NCI-H82 treated with DMSO at 0.1 percent for 48 hours (cell line): ENCODE measurements at regions not wholly inside any gene's neighbourhood (a gene's known extent, or its start where the extent isn't known, plus 50 kb on each side); places are given as distances from the start of the nearest gene placed in this dataset.

ENCODE experiments used
- DNase-seq: peaks from one replicate; lab custom pipeline; 2025; ENCODE audit not compliant: unreplicated experiment; lab: John Stamatoyannopoulos, UW

- DNase-seq: no peak
These were observed 125.5 kb upstream of the KLF3 start for GRCh38 chr4:38538517-38538916.

GRCh38 chr4:38539501-38539900 is 124.5 kb upstream of the KLF3 start:
- DNase-seq: no peak

- DNase-seq: no peak
These were observed 116.9 kb upstream of the KLF3 start for GRCh38 chr4:38547052-38547451.

- DNase-seq: no peak
These were observed 115.7 kb upstream of the KLF3 start for GRCh38 chr4:38548256-38548655.

DNA sequence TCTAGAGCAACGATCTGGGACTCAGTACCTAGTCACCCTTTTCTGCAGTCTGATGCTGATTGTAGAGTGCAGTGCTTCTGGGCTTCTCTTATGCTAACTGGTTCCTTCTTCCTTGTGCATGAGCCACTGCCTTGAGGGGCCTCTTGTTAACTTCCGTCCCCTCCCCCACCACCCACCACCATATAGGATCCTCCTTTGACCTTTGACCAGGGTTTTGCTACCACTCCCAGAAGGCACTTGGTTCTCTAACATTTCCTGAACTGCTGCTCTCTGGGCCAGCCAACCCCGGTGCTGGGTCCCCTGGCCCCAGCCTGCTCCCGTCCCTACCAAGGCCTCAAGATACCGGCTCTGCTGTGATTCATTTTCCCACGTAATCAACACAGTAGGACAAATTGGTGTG is 104.6 kb upstream of the KLF3 start:
- no peak for DNase-seq

DNA sequence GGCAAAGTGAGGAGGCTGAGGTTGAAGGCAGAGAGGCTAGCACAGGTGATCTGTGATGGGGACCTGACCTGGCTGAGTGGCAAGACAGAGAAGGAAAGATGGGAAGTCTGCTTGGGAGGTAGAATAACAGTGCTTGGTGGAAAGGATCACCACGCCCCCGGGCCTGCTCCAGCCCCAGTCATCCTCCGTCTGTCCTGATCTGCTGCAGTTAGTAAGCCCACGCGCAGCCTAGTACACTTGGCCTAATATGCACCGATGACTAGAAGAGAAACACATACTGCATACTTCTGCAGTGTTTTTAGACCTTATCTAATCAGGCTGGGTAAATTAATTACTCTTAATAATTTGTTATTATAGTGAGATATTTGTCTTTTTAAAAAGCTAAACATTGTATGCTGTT is 103.7 kb upstream of the KLF3 start:
- DNase-seq: no peak

- no peak for DNase-seq
These were observed 103.0 kb upstream of the KLF3 start for GRCh38 chr4:38560768-38561558.

GRCh38 chr4:38562751-38563198 is 101.2 kb upstream of the KLF3 start:
- no peak for DNase-seq

DNA sequence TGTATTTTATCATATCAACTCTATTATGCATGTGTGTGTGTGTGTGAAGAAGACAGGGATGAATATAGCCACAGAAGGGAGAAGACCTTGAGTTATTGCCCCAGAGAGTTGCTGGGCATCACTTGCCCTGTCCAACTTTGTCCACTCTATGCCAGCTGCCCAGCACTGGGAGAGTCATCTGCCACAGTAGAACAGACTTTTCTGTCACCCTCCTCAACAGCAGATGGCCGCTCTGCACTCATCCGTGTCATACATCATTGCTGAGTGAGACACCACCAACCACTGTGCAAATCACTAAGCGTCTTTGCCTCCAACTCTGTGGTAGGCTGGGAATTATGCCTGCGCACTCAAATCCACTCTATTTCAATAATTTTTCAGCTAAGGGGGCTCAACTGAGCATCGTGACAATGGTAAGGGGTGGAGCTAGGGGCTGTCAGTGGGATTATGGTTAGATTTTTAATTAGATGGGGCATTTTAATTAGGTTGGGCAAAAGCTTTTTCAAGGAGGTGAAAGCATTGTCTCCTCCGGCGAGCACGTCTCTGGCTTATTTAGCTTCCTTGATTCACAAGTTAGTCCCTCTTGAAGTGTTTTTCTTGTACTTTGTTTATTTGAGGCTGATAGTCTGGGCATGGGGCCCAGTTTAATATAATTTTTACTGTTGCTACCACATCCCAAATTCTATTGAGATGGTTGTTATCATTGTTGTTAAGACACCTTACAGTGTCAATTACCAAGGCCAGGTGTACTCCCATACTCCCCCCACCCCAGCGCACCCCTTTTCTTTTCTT is 100.1 kb upstream of the KLF3 start:
- DNase-seq: no peak

DNA sequence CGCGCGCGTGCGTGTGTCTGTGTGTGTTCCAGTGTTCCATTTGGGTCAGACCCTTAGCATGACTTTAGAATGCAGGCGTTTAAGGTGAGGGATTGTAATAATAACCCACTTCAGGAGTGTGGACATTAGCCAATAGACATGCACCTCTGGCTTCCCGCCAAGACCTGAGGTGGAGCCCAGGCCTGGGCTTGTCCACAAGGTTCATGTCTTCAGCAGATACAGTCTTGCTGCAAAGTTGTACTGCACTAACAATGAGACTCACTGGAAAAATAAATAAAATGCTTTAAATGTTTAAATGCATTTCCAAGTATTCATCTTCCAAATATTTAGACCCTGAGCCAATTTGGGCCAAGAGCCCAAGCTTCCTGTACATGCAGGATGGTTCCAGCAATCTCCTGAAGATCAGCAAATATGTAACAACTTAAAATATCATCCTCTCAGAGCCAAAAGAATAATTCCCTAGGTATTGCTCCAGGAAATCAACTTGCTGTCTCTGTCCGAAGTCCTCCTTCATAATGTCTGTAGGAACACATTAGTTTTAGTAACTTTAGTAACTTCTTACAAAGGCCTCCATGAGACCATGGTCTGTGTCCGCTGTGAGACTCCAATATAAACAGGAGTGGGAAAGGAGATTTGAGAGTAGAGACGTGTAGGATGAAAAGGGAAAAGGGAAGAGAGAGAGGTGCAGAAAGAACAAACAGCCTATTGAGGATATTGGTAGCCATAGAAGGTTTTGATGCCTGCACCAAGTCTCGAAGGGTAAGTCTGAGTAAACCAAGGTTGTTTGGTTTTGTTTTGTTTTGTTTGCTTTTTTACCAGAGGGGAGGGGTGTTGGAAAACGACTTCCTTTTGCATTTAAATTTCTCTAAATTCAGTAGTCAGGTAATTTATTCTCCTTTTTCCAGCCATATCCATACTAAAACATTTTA is 98.5 kb upstream of the KLF3 start:
- no peak for DNase-seq

GRCh38 chr4:38566806-38567398 is 97.1 kb upstream of the KLF3 start:
- no peak for DNase-seq

GRCh38 chr4:38567457-38567856 is 96.5 kb upstream of the KLF3 start:
- no peak for DNase-seq

DNA sequence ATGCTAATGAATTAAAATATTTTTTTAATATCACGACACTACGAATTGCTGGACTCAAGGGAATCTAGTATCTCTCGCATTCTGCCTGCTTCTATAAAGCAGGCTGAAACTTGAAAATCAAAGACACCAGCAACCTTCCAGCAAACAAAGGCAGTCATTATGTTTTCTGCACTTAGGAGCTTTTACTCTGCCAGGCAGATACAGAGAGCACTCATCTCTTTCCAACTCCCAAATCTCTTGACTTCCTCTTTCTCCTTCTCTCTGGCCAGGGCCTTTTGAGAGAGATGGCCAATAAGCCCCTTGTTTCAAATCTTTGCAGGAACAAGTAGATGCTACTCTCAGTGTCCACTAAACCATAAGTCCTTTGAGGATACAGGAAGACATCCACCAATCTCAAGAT is 95.2 kb upstream of the KLF3 start:
- DNase-seq: no peak

DNA sequence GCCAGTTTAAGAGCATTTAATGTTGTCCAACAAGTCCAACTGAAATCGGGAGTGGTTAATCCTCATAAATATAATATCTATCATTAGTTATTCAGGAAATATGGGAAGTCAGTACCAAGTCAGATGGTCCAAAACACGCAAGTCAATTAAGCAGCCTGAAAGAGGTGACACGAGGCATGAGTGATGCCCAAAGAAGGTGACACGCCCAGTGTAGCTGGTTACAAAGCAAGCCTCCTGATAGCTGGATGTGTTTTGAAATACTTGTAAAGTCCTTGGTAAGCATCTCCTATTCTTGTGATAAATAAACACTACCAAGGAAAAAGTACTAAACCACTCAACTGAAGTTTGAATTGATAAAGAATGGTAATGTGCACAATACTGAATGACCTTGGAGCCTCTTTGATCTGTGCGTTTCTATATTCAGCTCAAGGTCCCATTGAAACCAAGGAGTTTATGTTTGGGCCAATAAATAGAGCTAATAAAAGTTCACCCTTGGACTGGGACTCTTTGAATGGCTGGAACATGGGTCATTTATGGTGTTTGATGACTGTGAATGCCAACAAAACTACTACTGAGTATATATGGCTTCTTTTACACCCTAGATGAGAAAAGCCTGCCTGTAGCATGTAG is 93.2 kb upstream of the KLF3 start:
- DNase-seq: no peak

DNA sequence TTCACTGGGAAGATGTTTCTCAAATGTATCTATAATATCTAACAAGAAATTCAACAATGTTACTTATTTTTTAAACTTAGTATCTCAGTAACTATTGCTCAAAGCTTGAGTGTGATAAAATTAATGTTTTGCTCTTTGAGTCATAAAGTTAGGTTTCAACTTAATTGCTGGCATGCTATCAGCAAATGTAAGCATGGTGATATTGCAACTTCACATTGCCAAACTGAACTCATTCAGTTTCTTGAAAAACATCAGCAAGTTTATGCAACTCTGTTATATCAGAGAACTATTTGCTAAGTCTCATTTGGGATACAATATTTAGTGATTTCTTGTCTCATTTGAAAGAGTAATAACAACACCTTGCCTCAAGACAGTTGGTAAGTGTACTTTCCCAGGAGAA is 91.2 kb upstream of the KLF3 start:
- no peak for DNase-seq

GRCh38 chr4:38574559-38575333 is 89.3 kb upstream of the KLF3 start:
- no peak for DNase-seq

GRCh38 chr4:38576767-38577166 is 87.2 kb upstream of the KLF3 start:
- DNase-seq: no peak

DNA sequence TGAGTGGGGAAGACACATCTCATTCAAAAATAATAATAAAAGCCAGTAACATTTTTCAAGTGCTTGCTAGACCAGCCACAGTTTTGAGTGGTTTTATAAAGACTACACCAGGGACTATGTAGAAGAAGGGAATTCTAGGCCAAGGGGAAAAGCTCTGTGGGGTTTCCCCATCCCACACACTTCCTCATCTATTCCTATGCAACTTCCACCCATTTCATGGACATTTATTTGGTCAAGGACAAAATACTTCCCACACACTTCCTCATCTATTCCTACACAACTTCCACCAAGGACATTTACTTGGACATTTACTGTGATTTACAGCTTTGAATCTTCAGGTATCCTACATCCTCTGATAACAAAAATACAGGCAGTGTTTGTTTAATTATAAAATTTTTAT is 86.5 kb upstream of the KLF3 start:
- DNase-seq: no peak

- DNase-seq: no peak
These were observed 82.4 kb upstream of the KLF3 start for GRCh38 chr4:38581426-38582106.
